SU-DHL-6 (cell line): ENCODE measurements at regions not wholly inside any gene's neighbourhood (a gene's known extent, or its start where the extent isn't known, plus 50 kb on each side); places are given as distances from the start of the nearest gene placed in this dataset.

Source experiments
- CTCF ChIP-seq: fragments of 200-600 bp; sonication (generic); IDR thresholded peaks from one replicate; pipeline ENCODE4 v1.5.1; 2017; ENCODE audit warnings: antibody characterized with exemption, mild to moderate bottlenecking, low read length, moderate library complexity; ENCODE audit not compliant: insufficient read depth, poor library complexity, severe bottlenecking
- EZH2phosphoT487 ChIP-seq: fragments of 200-600 bp; sonication (generic), shearing (Covaris generic); conservative IDR thresholded peaks from 2 replicates; pipeline ENCODE4 v1.6.1; 2018; ENCODE audit warnings: mild to moderate bottlenecking, antibody characterized with exemption, low read length, moderate library complexity, mixed read lengths

GRCh38 chr2:160735696-160736095 is 242.1 kb upstream of the RBMS1 start:
- no peak for TF ChIP-seq CTCF
- TF ChIP-seq EZH2phosphoT487 = no peak
